Transverse colon (tissue), 4 donors: ENCODE measurements at regions not wholly inside any gene's neighbourhood (a gene's known extent, or its start where the extent isn't known, plus 50 kb on each side); places are given as distances from the start of the nearest gene placed in this dataset.

Source experiments
- CTCF ChIP-seq, 5 experiments: fragments of 200-600 bp in 3 of 5; fragments of 450-650 bp in 2 of 5; sonication (generic) in 3 of 5; IDR thresholded peaks; 1 replicate in 2 of 5; 2 replicates in 3 of 5; pipeline ENCODE4 v1.5.1; 2016 to 2017; ENCODE audit warnings: antibody characterized with exemption in 5 of 5, inconsistent platforms in 3 of 5, mild to moderate bottlenecking in 2 of 5, moderate library complexity in 1 of 5
- EP300 ChIP-seq: sonication (generic); formaldehyde crosslinking; IDR thresholded peaks from one replicate; pipeline ENCODE4 v1.6.1; 2017; ENCODE audit warnings: antibody characterized with exemption, low read depth
- POLR2AphosphoS5 ChIP-seq, 3 donors: sonication (generic); formaldehyde crosslinking; IDR thresholded peaks; one replicate each; pipeline ENCODE4 v1.6.1; 2016; ENCODE audit warnings: antibody characterized with exemption in 3 of 3

DNA sequence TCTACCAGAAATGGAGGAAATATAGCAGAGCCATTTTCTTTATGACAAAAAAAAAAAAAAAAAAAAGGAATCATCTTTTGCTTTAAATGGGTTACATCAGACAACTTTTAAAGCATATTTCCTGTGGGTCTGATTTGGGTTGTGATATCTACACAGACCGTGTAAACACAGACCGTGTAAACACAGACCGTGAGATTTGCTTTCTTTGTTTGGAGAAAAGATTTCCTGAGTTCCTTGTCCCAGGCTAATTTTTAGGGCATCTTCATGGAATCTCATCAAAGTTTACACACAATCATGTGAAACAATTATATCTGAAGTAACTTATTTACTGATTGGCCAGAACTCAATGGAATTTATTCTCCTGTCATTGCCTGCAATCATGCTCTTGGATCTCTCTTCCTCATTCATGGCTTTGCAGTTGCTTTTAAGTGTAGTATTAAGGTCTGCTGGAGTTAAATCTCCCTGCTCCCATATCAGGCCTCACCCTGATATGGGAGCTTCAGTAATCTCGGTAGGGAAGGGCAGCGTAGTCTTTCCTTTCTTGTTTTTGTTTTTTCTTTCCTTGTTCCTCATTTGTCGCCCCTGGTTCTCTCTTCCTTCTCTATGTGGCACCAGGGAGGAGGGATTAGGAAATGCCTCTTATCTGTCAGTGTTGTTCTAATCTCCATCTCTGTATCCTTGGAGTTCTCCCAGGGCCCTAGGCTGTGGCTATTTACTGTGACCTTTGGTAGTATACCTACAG lies 248.6 kb upstream of the JADE1 start:
- no peak for TF ChIP-seq CTCF (IDR thresholded peaks at IDR 0.05)
- peak in 1 of 3 donors; percentile 6 for TF ChIP-seq POLR2AphosphoS5 (IDR thresholded peaks at IDR 0.05)
- no peak for TF ChIP-seq EP300
